Mesenchymal stem cell (in vitro differentiated cells and primary cell): ENCODE measurements at regions not wholly inside any gene's neighbourhood (a gene's known extent, or its start where the extent isn't known, plus 50 kb on each side); places are given as distances from the start of the nearest gene placed in this dataset.

Experiments used
- DNase-seq: peaks from one replicate; pipeline ENCODE4 v3.0.0-alpha.2; 2013
- H2AFZ ChIP-seq: one replicate; pipeline ENCODE4 v1.6.1; 2013; ENCODE audit warnings: low read depth, mild to moderate bottlenecking, control low read depth, inconsistent platforms, low read length, moderate library complexity
- H2AK5ac ChIP-seq: 2 replicates; pipeline ENCODE4 v1.6.1; 2013; ENCODE audit warnings: low read length, moderate library complexity, mild to moderate bottlenecking, inconsistent platforms; ENCODE audit not compliant: severe bottlenecking
- H2BK120ac ChIP-seq: one replicate; pipeline ENCODE4 v1.6.1; 2013; ENCODE audit warnings: low read depth, mild to moderate bottlenecking, inconsistent platforms, low read length, moderate library complexity
- H2BK12ac ChIP-seq, 2 experiments: one replicate each; pipeline ENCODE4 v1.6.1; 2013; ENCODE audit warnings: inconsistent platforms in 2 of 2, low read length in 2 of 2, mild to moderate bottlenecking in 2 of 2, moderate library complexity in 2 of 2, control low read depth in 1 of 2
- H2BK15ac ChIP-seq: one replicate; pipeline ENCODE4 v1.6.1; 2013; ENCODE audit warnings: mild to moderate bottlenecking, low read depth, inconsistent platforms; ENCODE audit not compliant: poor library complexity, severe bottlenecking
- H2BK5ac ChIP-seq: 2 replicates; pipeline ENCODE4 v1.6.1; 2013; ENCODE audit warnings: low read depth, mild to moderate bottlenecking, low read length, control low read depth, inconsistent platforms; ENCODE audit not compliant: poor library complexity, severe bottlenecking
- H3K14ac ChIP-seq, 2 experiments: one replicate each; pipeline ENCODE4 v1.6.1; 2013; ENCODE audit warnings: inconsistent platforms in 2 of 2, low read length in 2 of 2, control low read depth in 1 of 2, mild to moderate bottlenecking in 1 of 2, moderate library complexity in 1 of 2
- H3K18ac ChIP-seq, 2 experiments: one replicate each; pipeline ENCODE4 v1.6.1; 2013; ENCODE audit warnings: inconsistent platforms in 2 of 2, low read length in 2 of 2, control low read depth in 1 of 2, low read depth in 1 of 2, mild to moderate bottlenecking in 1 of 2
- H3K23ac ChIP-seq, 2 experiments: one replicate each; pipeline ENCODE4 v1.6.1; 2013; ENCODE audit warnings: inconsistent platforms in 2 of 2, low read length in 2 of 2, mild to moderate bottlenecking in 2 of 2, moderate library complexity in 2 of 2, control low read depth in 1 of 2
- H3K27ac ChIP-seq: 2 replicates; pipeline ENCODE4 v1.5.1; 2013; ENCODE audit warnings: mild to moderate bottlenecking, moderate library complexity, low read length, control low read depth, inconsistent platforms; ENCODE audit not compliant: poor library complexity, severe bottlenecking
- H3K27me3 ChIP-seq, 2 experiments: 2 replicates each; pipeline versions ENCODE4 v1.6.1 to v1.7.0; 2013; ENCODE audit warnings: low read length in 2 of 2, mild to moderate bottlenecking in 2 of 2, moderate library complexity in 2 of 2, control low read depth in 1 of 2, inconsistent platforms in 1 of 2; ENCODE audit not compliant: control insufficient read depth in 1 of 2, insufficient read depth in 1 of 2
- H3K36me3 ChIP-seq, 2 experiments: 2 replicates each; pipeline versions ENCODE4 v1.6.1 to v1.7.0; 2013; ENCODE audit warnings: low read length in 2 of 2, control low read depth in 1 of 2, inconsistent platforms in 1 of 2, low read depth in 1 of 2, mild to moderate bottlenecking in 1 of 2; ENCODE audit not compliant: insufficient read depth in 2 of 2, control insufficient read depth in 1 of 2
- H3K4ac ChIP-seq, 2 experiments: one replicate each; pipeline ENCODE4 v1.6.1; 2013; ENCODE audit warnings: inconsistent platforms in 2 of 2, low read length in 2 of 2, mild to moderate bottlenecking in 2 of 2, moderate library complexity in 2 of 2, control low read depth in 1 of 2, low read depth in 1 of 2
- H3K4me1 ChIP-seq: 2 replicates; pipeline ENCODE4 v1.6.1; 2013; ENCODE audit warnings: low read depth, low read length, control low read depth; ENCODE audit not compliant: control insufficient read depth, insufficient read depth
- H3K4me2 ChIP-seq: 2 replicates; pipeline ENCODE4 v1.6.1; 2013; ENCODE audit warnings: low read length, mild to moderate bottlenecking, inconsistent platforms; ENCODE audit not compliant: poor library complexity, severe bottlenecking
- H3K4me3 ChIP-seq, 2 experiments: 2 replicates each; pipeline versions ENCODE4 v1.5.1 to v1.7.0; 2013; ENCODE audit warnings: low read length in 2 of 2, mild to moderate bottlenecking in 2 of 2, control low read depth in 1 of 2, low read depth in 1 of 2; ENCODE audit not compliant: insufficient read depth in 1 of 2
- H3K79me1 ChIP-seq: replicated peaks from 2 replicates; pipeline ENCODE4 v1.6.1; 2013; ENCODE audit warnings: mild to moderate bottlenecking, control low read depth, low read length, inconsistent platforms; ENCODE audit not compliant: poor library complexity, severe bottlenecking
- H3K9ac ChIP-seq: 2 replicates; pipeline ENCODE4 v1.7.0; 2013; ENCODE audit warnings: mild to moderate bottlenecking, low read length, moderate library complexity
- H3K9me3 ChIP-seq: 2 replicates; pipeline ENCODE4 v1.7.0; 2013; ENCODE audit warnings: mild to moderate bottlenecking, low read length; ENCODE audit not compliant: control insufficient read depth
- H4K8ac ChIP-seq: one replicate; pipeline ENCODE4 v1.6.1; 2013; ENCODE audit warnings: inconsistent platforms, mild to moderate bottlenecking, low read length, moderate library complexity
- H4K91ac ChIP-seq: one replicate; pipeline ENCODE4 v1.6.1; 2013; ENCODE audit warnings: mild to moderate bottlenecking, low read length, inconsistent platforms
- WGBS: methylation state at CpG from one replicate; pipeline ENCODE4 v1.1.7; 2013; ENCODE audit warnings: mixed read lengths; 5-methylcytosine and 5-hydroxymethylcytosine counted together

- H2BK12ac ChIP-seq, result no peak overlapping the region
- no peak overlapping the region for H2BK120ac ChIP-seq
- no peak overlapping the region for H2AK5ac ChIP-seq
- H3K79me1 ChIP-seq, result peaks cover 7% of the 10 kb centered on the region
- no peak overlapping the region for H2BK15ac ChIP-seq
- peak overlapping the region; percentile 80 for H3K27ac ChIP-seq
- no peak overlapping the region for H2AFZ ChIP-seq
- H3K9ac ChIP-seq, result no peak overlapping the region
- H2BK5ac ChIP-seq, result no peak overlapping the region
- WGBS, result no CpG with 5 or more reads among the region's 1 CpG
- no peak overlapping the region for H3K18ac ChIP-seq
- no peak overlapping the region for H3K23ac ChIP-seq
- no peak overlapping the region for H3K4me2 ChIP-seq
- H3K14ac ChIP-seq, result no peak overlapping the region
- no peaks in the 10 kb centered on the region for H3K27me3 ChIP-seq
- peaks cover 7% of the 10 kb centered on the region for H3K4me1 ChIP-seq
- no peak overlapping the region for H3K4ac ChIP-seq
- no peaks in the 10 kb centered on the region for H3K36me3 ChIP-seq
- no peak overlapping the region for H4K8ac ChIP-seq
- H4K91ac ChIP-seq, result no peak overlapping the region
- no peak for DNase-seq
- H3K9me3 ChIP-seq, result no peaks in the 10 kb centered on the region
- H3K4me3 ChIP-seq, result no peak overlapping the region
Observed at GRCh38 chr3:159748425-159748824, 240.2 kb upstream of the IL12A start.

GRCh38 chr3:159749406-159749805 is 239.2 kb upstream of the IL12A start:
- Histone ChIP-seq H3K4ac (no peak overlapping the region), H3K4me1 (peaks cover 7% of the 10 kb centered on the region), H3K4me2 (no peak overlapping the region), H2BK12ac (no peak overlapping the region), H3K9ac (no peak overlapping the region), H4K8ac (no peak overlapping the region), H2BK5ac (peak overlapping the region; percentile 68), H3K14ac (no peak overlapping the region), H3K27me3 (no peaks in the 10 kb centered on the region), H3K9me3 (no peaks in the 10 kb centered on the region), H2BK15ac (no peak overlapping the region), H3K23ac (no peak overlapping the region), H3K18ac (no peak overlapping the region), H3K27ac (peak overlapping the region; percentile 50), H3K79me1 (peaks cover 5% of the 10 kb centered on the region), H3K4me3 (no peak overlapping the region), H2AFZ (no peak overlapping the region), H2AK5ac (no peak overlapping the region), H2BK120ac (no peak overlapping the region), H3K36me3 (no peaks in the 10 kb centered on the region), H4K91ac (no peak overlapping the region)
- WGBS, result 100% methylated on average over 3 of the region's 4 CpGs
- DNase-seq, result no peak

GRCh38 chr3:159751146-159751545 is 237.5 kb upstream of the IL12A start:
- Histone ChIP-seq H3K9me3 (no peaks in the 10 kb centered on the region), H4K8ac (no peak overlapping the region), H2BK120ac (no peak overlapping the region), H3K27ac (peak overlapping the region; percentile 58), H3K4me1 (peaks cover 7% of the 10 kb centered on the region), H2BK12ac (no peak overlapping the region), H3K4me2 (no peak overlapping the region), H3K27me3 (no peaks in the 10 kb centered on the region), H2BK5ac (no peak overlapping the region), H4K91ac (no peak overlapping the region), H2AFZ (no peak overlapping the region), H2AK5ac (no peak overlapping the region), H3K4ac (no peak overlapping the region), H3K4me3 (no peak overlapping the region), H3K9ac (no peak overlapping the region), H3K23ac (no peak overlapping the region), H3K36me3 (no peaks in the 10 kb centered on the region), H3K14ac (no peak overlapping the region), H2BK15ac (no peak overlapping the region), H3K18ac (no peak overlapping the region), H3K79me1 (peaks cover 7% of the 10 kb centered on the region)
- no peak for DNase-seq

GRCh38 chr3:159751752-159752151 is 236.9 kb upstream of the IL12A start:
- no peak overlapping the region for H3K9ac ChIP-seq
- no peak overlapping the region for H2BK120ac ChIP-seq
- no peaks in the 10 kb centered on the region for H3K36me3 ChIP-seq
- no peak overlapping the region for H3K14ac ChIP-seq
- no peak overlapping the region for H4K91ac ChIP-seq
- no peak overlapping the region for H2BK5ac ChIP-seq
- no peak overlapping the region for H4K8ac ChIP-seq
- H3K9me3 ChIP-seq, result no peaks in the 10 kb centered on the region
- no peak overlapping the region for H3K18ac ChIP-seq
- no peak overlapping the region for H2BK15ac ChIP-seq
- peaks cover 7% of the 10 kb centered on the region for H3K4me1 ChIP-seq
- H2BK12ac ChIP-seq, result no peak overlapping the region
- H2AFZ ChIP-seq, result no peak overlapping the region
- no peak for DNase-seq
- no peak overlapping the region for H3K23ac ChIP-seq
- H3K4me2 ChIP-seq, result no peak overlapping the region
- 95% methylated on average over 5 of the region's 5 CpGs for WGBS
- peaks cover 10% of the 10 kb centered on the region for H3K79me1 ChIP-seq
- no peaks in the 10 kb centered on the region for H3K27me3 ChIP-seq
- no peak overlapping the region for H2AK5ac ChIP-seq
- H3K4me3 ChIP-seq, result no peak overlapping the region
- H3K4ac ChIP-seq, result no peak overlapping the region
- H3K27ac ChIP-seq, result no peak overlapping the region
